Mucosa of rectum (tissue), 2 donors: ENCODE measurements at regions not wholly inside any gene's neighbourhood (a gene's known extent, or its start where the extent isn't known, plus 50 kb on each side); places are given as distances from the start of the nearest gene placed in this dataset.

ENCODE experiments used
- H3K27ac ChIP-seq, 2 donors: one replicate each; pipeline ENCODE4 v1.7.0; 2013; ENCODE audit warnings: inconsistent platforms in 2 of 2, low read depth in 2 of 2, low read length in 2 of 2
- H3K27me3 ChIP-seq, 2 donors: one replicate each; pipeline ENCODE4 v1.7.0; 2013; ENCODE audit warnings: low read length in 2 of 2; ENCODE audit not compliant: control insufficient read depth in 2 of 2, insufficient read depth in 2 of 2
- H3K36me3 ChIP-seq, 2 donors: one replicate each; pipeline ENCODE4 v1.7.0; 2013; ENCODE audit warnings: low read length in 2 of 2; ENCODE audit not compliant: control insufficient read depth in 2 of 2, insufficient read depth in 2 of 2
- H3K4me1 ChIP-seq, 2 donors: one replicate each; pipeline ENCODE4 v1.7.0; 2013; ENCODE audit warnings: low read length in 2 of 2, mild to moderate bottlenecking in 1 of 2; ENCODE audit not compliant: control insufficient read depth in 2 of 2, insufficient read depth in 2 of 2
- H3K4me3 ChIP-seq, 2 donors: one replicate each; pipeline ENCODE4 v1.7.0; 2013; ENCODE audit warnings: low read length in 2 of 2
- H3K9ac ChIP-seq, 2 donors: one replicate each; pipeline ENCODE4 v1.7.0; 2013; ENCODE audit warnings: low read length in 2 of 2, low read depth in 1 of 2, mild to moderate bottlenecking in 1 of 2
- H3K9me3 ChIP-seq, 2 donors: one replicate each; pipeline ENCODE4 v1.7.0; 2013; ENCODE audit warnings: low read length in 2 of 2; ENCODE audit not compliant: control insufficient read depth in 2 of 2
- donor health status: healthy.
- donor health status: Normal muscosa, but diverticular disease.

DNA sequence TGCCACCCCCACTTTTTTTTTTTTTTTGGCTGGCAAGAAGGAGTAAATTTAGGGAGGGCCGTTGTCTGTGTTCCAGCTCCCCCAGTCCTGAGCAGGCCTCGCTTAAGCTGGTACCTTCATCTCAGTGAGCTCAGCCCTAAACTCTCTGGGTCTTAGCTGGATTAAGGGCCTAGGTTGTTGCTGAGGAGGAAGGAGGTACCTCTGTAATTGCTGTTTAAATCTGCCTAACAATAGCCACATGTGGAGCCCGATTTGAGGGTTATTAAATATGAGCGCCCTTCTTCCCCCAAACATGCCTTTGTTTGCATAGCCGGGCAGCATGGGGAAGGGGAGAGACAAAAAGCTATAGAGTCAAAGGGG lies 179.0 kb upstream of the PITX1 start:
- Histone ChIP-seq H3K4me1 (peaks cover 0 to 4% of the 10 kb centered on the region in 2 donors), H3K36me3 (no peaks in the 10 kb centered on the region), H3K27me3 (peaks cover 0 to 3% of the 10 kb centered on the region in 2 donors), H3K27ac (no peak overlapping the region), H3K9ac (no peak overlapping the region), H3K9me3 (no peaks in the 10 kb centered on the region), H3K4me3 (no peak overlapping the region)

GRCh38 chr5:135212361-135213026 lies 178.5 kb upstream of the PITX1 start:
- Histone ChIP-seq H3K27me3 (peaks cover 0 to 3% of the 10 kb centered on the region in 2 donors), H3K4me3 (no peak overlapping the region), H3K9me3 (no peaks in the 10 kb centered on the region), H3K36me3 (no peaks in the 10 kb centered on the region), H3K4me1 (peaks cover 0 to 4% of the 10 kb centered on the region in 2 donors), H3K9ac (no peak overlapping the region), H3K27ac (no peak overlapping the region)

DNA sequence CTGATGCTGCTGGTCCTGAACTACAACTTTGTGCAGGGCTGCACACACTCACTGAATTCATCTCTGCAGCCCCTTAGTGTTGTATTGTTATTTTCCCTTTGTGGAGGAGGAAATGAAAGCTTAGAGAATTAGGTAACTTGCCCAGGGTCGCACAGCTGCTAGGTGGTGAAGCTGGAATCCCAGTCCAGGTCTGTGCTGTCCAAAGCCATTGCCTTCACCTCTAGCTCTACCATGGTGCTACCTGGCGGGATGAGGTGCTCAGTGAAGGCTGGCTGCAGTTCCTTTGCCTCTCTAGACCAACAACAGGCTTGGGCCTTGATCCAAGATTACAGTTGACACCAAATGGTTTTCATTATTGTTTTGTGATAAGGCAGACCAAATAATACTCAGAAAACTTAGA lies 177.8 kb upstream of the PITX1 start:
- no peak overlapping the region for H3K4me3 ChIP-seq
- peaks cover 0 to 4% of the 10 kb centered on the region in 2 donors for H3K4me1 ChIP-seq
- peaks cover 0 to 3% of the 10 kb centered on the region in 2 donors for H3K27me3 ChIP-seq
- H3K36me3 ChIP-seq, result no peaks in the 10 kb centered on the region
- H3K9ac ChIP-seq, result no peak overlapping the region
- no peaks in the 10 kb centered on the region for H3K9me3 ChIP-seq
- H3K27ac ChIP-seq, result peak overlapping the region in 1 of 2 donors; percentile 11

GRCh38 chr5:135211083-135211790 lies 177.2 kb upstream of the PITX1 start:
- peaks cover 0 to 4% of the 10 kb centered on the region in 2 donors for H3K4me1 ChIP-seq
- no peaks in the 10 kb centered on the region for H3K9me3 ChIP-seq
- no peak overlapping the region for H3K9ac ChIP-seq
- H3K36me3 ChIP-seq, result no peaks in the 10 kb centered on the region
- peaks cover 0 to 3% of the 10 kb centered on the region in 2 donors for H3K27me3 ChIP-seq
- peak overlapping the region; percentile 19 to 35 for H3K27ac ChIP-seq
- H3K4me3 ChIP-seq, result no peak overlapping the region

DNA sequence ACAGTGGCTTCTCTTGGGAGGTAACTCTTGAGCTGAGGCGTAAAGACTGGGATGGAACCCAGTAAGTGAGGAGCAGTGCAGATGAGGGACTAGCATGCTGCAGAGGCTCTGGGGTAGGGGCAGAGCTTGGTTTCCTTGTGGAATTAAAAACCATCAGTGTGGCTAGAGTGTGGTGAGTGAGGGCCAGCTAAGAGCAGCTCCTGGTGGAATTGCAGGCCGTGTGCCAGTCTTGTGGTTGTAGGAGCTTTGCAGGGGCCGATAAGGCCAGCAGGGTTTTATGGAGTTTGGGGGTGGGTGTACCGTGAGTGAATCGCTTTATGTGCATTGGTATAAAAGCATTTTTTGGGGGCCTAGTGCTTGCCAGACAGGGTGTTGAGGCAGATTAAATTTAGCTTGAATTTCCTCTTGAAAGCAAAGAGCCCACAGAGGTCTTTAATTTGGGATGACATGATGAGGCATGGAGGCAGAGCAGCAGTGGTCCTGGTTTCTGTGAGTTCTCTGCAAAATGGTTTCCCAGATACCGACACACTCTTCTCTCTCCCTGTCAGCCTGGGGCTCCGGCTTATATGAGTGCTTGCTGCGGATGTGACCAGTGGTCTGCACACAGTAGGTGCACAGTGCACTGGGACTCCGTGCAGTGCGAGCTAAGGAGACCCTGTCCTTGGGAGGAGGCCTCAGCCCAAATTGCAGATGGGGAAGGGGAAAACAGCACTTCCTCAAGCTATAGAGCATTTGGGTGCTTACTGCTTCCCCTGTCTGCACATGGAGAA lies 176.4 kb upstream of the PITX1 start:
- no peaks in the 10 kb centered on the region for H3K36me3 ChIP-seq
- peak overlapping the region; percentile 19 to 35 for H3K27ac ChIP-seq
- H3K4me3 ChIP-seq, result no peak overlapping the region
- no peaks in the 10 kb centered on the region for H3K9me3 ChIP-seq
- H3K4me1 ChIP-seq, result peaks cover 0 to 4% of the 10 kb centered on the region in 2 donors
- no peak overlapping the region for H3K9ac ChIP-seq
- peaks cover 0 to 3% of the 10 kb centered on the region in 2 donors for H3K27me3 ChIP-seq

GRCh38 chr5:135208903-135209721 lies 175.1 kb upstream of the PITX1 start:
- no peak overlapping the region for H3K4me3 ChIP-seq
- no peaks in the 10 kb centered on the region for H3K27me3 ChIP-seq
- H3K27ac ChIP-seq, result peak overlapping the region; percentile 54 to 55
- no peak overlapping the region for H3K9ac ChIP-seq
- peaks cover 0 to 4% of the 10 kb centered on the region in 2 donors for H3K4me1 ChIP-seq
- H3K36me3 ChIP-seq, result no peaks in the 10 kb centered on the region
- no peaks in the 10 kb centered on the region for H3K9me3 ChIP-seq

DNA sequence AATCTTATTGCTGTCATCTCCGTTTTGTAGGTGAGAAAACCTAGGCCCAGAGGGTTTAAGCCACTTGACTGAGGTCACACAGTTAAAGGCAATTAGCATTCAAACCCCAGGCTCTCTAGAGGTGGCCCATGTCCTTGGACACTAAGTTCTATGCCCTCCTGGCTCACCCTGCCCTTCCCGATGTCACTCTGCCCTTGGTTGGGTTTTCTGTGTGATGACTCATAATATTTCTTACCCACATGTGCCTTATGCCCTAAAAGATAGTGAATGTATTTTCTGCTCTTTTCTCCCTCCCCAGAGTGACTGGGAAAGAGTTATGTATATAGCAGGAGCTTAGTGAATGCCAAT lies 174.5 kb upstream of the PITX1 start:
- Histone ChIP-seq H3K27me3 (no peaks in the 10 kb centered on the region), H3K4me1 (peaks cover 0 to 4% of the 10 kb centered on the region in 2 donors), H3K9me3 (no peaks in the 10 kb centered on the region), H3K36me3 (no peaks in the 10 kb centered on the region), H3K9ac (no peak overlapping the region), H3K4me3 (no peak overlapping the region), H3K27ac (peak overlapping the region; percentile 54 to 55)

GRCh38 chr5:135207866-135208265 lies 173.8 kb upstream of the PITX1 start:
- H3K27me3 ChIP-seq, result no peaks in the 10 kb centered on the region
- H3K9ac ChIP-seq, result no peak overlapping the region
- H3K9me3 ChIP-seq, result no peaks in the 10 kb centered on the region
- no peak overlapping the region for H3K4me3 ChIP-seq
- peaks cover 0 to 4% of the 10 kb centered on the region in 2 donors for H3K4me1 ChIP-seq
- H3K36me3 ChIP-seq, result no peaks in the 10 kb centered on the region
- peak overlapping the region; percentile 54 to 55 for H3K27ac ChIP-seq

GRCh38 chr5:135206862-135207261 lies 172.8 kb upstream of the PITX1 start:
- H3K27ac ChIP-seq, result no peak overlapping the region
- H3K4me1 ChIP-seq, result peaks cover 0 to 4% of the 10 kb centered on the region in 2 donors
- H3K4me3 ChIP-seq, result no peak overlapping the region
- no peaks in the 10 kb centered on the region for H3K36me3 ChIP-seq
- no peaks in the 10 kb centered on the region for H3K9me3 ChIP-seq
- H3K27me3 ChIP-seq, result no peaks in the 10 kb centered on the region
- no peak overlapping the region for H3K9ac ChIP-seq
